ENCODE measurements at regions not wholly inside any gene's neighbourhood (a gene's known extent, or its start where the extent isn't known, plus 50 kb on each side); places are given as distances from the start of the nearest gene placed in this dataset.

- Histone ChIP-seq H3K9me2 (replicated peaks; ENCODE audit: insufficient read depth, low read length) (no peaks in the 10 kb centered on the region), H3F3A (ENCODE audit: insufficient read depth, low read length) (no peaks in the 10 kb centered on the region), H2AFZ (ENCODE audit: low read length) (no peak overlapping the region), H3K79me2 (ENCODE audit: low read length) (no peaks in the 10 kb centered on the region), H3K4me2 (ENCODE audit: low read depth, low read length) (no peak overlapping the region), H3K9me3 (replicated peaks; ENCODE audit: insufficient read depth, low read length) (no peaks in the 10 kb centered on the region), H3K27ac (ENCODE audit: low read length) (no peak overlapping the region), H3K4me3 (ENCODE audit: low read length) (no peak overlapping the region), H3K27me3 (replicated peaks; ENCODE audit: insufficient read depth, low read length) (no peaks in the 10 kb centered on the region), H4K20me1 (ENCODE audit: insufficient read depth, low read length) (no peaks in the 10 kb centered on the region), H3K36me3 (replicated peaks; ENCODE audit: insufficient read depth, low read length) (no peaks in the 10 kb centered on the region), H3K9ac (ENCODE audit: low read length) (no peak overlapping the region), H3K4me1 (ENCODE audit: low read length) (no peaks in the 10 kb centered on the region)
- no peak for DNase-seq
- TF ChIP-seq EZH2phosphoT487 (IDR thresholded peaks at IDR 0.05; ENCODE audit: low read length) (no peak), EZH2 (optimal IDR thresholded peaks at IDR 0.05; ENCODE audit: low read depth, low read length) (no peak)
- TF ChIP-seq, protein P1, sequence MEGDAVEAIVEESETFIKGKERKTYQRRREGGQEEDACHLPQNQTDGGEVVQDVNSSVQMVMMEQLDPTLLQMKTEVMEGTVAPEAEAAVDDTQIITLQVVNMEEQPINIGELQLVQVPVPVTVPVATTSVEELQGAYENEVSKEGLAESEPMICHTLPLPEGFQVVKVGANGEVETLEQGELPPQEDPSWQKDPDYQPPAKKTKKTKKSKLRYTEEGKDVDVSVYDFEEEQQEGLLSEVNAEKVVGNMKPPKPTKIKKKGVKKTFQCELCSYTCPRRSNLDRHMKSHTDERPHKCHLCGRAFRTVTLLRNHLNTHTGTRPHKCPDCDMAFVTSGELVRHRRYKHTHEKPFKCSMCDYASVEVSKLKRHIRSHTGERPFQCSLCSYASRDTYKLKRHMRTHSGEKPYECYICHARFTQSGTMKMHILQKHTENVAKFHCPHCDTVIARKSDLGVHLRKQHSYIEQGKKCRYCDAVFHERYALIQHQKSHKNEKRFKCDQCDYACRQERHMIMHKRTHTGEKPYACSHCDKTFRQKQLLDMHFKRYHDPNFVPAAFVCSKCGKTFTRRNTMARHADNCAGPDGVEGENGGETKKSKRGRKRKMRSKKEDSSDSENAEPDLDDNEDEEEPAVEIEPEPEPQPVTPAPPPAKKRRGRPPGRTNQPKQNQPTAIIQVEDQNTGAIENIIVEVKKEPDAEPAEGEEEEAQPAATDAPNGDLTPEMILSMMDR (IDR thresholded peaks at IDR 0.05; ENCODE audit: low read length), result no peak
Measured at GRCh38 chr4:62475596-62475995, 1275.5 kb downstream of the ADGRL3 start.

- H3K36me3 ChIP-seq (replicated peaks; ENCODE audit: insufficient read depth, low read length), result no peaks in the 10 kb centered on the region
- no peak for TF ChIP-seq EZH2phosphoT487 (IDR thresholded peaks at IDR 0.05; ENCODE audit: low read length)
- no peak for TF ChIP-seq EZH2 (optimal IDR thresholded peaks at IDR 0.05; ENCODE audit: low read depth, low read length)
- TF ChIP-seq, protein P1 (IDR thresholded peaks at IDR 0.05; ENCODE audit: low read length), result no peak
- no peak overlapping the region for H3K27ac ChIP-seq (ENCODE audit: low read length)
- no peak overlapping the region for H2AFZ ChIP-seq (ENCODE audit: low read length)
- H3K79me2 ChIP-seq (ENCODE audit: low read length), result no peaks in the 10 kb centered on the region
- no peaks in the 10 kb centered on the region for H3K9me2 ChIP-seq (replicated peaks; ENCODE audit: insufficient read depth, low read length)
- H3F3A ChIP-seq (ENCODE audit: insufficient read depth, low read length), result no peaks in the 10 kb centered on the region
- DNase-seq, result no peak
- no peak overlapping the region for H3K9ac ChIP-seq (ENCODE audit: low read length)
- H3K9me3 ChIP-seq (replicated peaks; ENCODE audit: insufficient read depth, low read length), result no peaks in the 10 kb centered on the region
- H3K4me2 ChIP-seq (ENCODE audit: low read depth, low read length), result no peak overlapping the region
- no peak overlapping the region for H3K4me3 ChIP-seq (ENCODE audit: low read length)
- no peaks in the 10 kb centered on the region for H3K27me3 ChIP-seq (replicated peaks; ENCODE audit: insufficient read depth, low read length)
- H4K20me1 ChIP-seq (ENCODE audit: insufficient read depth, low read length), result no peaks in the 10 kb centered on the region
- H3K4me1 ChIP-seq (ENCODE audit: low read length), result no peaks in the 10 kb centered on the region
Measured at GRCh38 chr4:62474802-62475201, 1274.7 kb downstream of the ADGRL3 start.

- Histone ChIP-seq H3K4me1 (ENCODE audit: low read length) (no peaks in the 10 kb centered on the region), H2AFZ (ENCODE audit: low read length) (no peak overlapping the region), H3K9me3 (replicated peaks; ENCODE audit: insufficient read depth, low read length) (no peaks in the 10 kb centered on the region), H3K9me2 (replicated peaks; ENCODE audit: insufficient read depth, low read length) (no peaks in the 10 kb centered on the region), H3K79me2 (ENCODE audit: low read length) (no peaks in the 10 kb centered on the region), H3K9ac (ENCODE audit: low read length) (no peak overlapping the region), H3K4me2 (ENCODE audit: low read depth, low read length) (no peak overlapping the region), H3K27ac (ENCODE audit: low read length) (no peak overlapping the region), H3K36me3 (replicated peaks; ENCODE audit: insufficient read depth, low read length) (no peaks in the 10 kb centered on the region), H3K4me3 (ENCODE audit: low read length) (no peak overlapping the region), H4K20me1 (ENCODE audit: insufficient read depth, low read length) (no peaks in the 10 kb centered on the region), H3F3A (ENCODE audit: insufficient read depth, low read length) (no peaks in the 10 kb centered on the region), H3K27me3 (replicated peaks; ENCODE audit: insufficient read depth, low read length) (no peaks in the 10 kb centered on the region)
- DNase-seq, result no peak
- no peak for TF ChIP-seq EZH2 (optimal IDR thresholded peaks at IDR 0.05; ENCODE audit: low read depth, low read length)
- TF ChIP-seq, protein P1 (IDR thresholded peaks at IDR 0.05; ENCODE audit: low read length), result no peak
- TF ChIP-seq EZH2phosphoT487 (IDR thresholded peaks at IDR 0.05; ENCODE audit: low read length), result no peak
Measured at GRCh38 chr4:62471021-62471420, 1270.9 kb downstream of the ADGRL3 start.
